ENCODE measurements at regions not wholly inside any gene's neighbourhood (a gene's known extent, or its start where the extent isn't known, plus 50 kb on each side); places are given as distances from the start of the nearest gene placed in this dataset.

- no peak for TF ChIP-seq CTCF (IDR thresholded peaks at IDR 0.05; ENCODE audit: borderline replicate concordance, extremely low read depth, low read length, poor library complexity, severe bottlenecking)
- no peak for TF ChIP-seq EZH2 (IDR thresholded peaks at IDR 0.05; ENCODE audit: borderline replicate concordance, low read depth, low read length, severe bottlenecking)
Measured at GRCh38 chr21:25381936-25382452, 225.3 kb downstream of the MRPL39 start.

Data from DND-41 (cell line).